CD4-positive, alpha-beta T cell treated with Interleukin-4 for 4 hours (primary cell): ENCODE measurements at regions not wholly inside any gene's neighbourhood (a gene's known extent, or its start where the extent isn't known, plus 50 kb on each side); places are given as distances from the start of the nearest gene placed in this dataset.
"Not testable (repeated sequence)": the region's sequence is repeated elsewhere in the genome, so short reads cannot be mapped to it uniquely, and the experiment has no call there.

Experiments used
- DNase-seq: peaks from one replicate; pipeline ENCODE4 v3.0.0-alpha.2; 2020

DNA sequence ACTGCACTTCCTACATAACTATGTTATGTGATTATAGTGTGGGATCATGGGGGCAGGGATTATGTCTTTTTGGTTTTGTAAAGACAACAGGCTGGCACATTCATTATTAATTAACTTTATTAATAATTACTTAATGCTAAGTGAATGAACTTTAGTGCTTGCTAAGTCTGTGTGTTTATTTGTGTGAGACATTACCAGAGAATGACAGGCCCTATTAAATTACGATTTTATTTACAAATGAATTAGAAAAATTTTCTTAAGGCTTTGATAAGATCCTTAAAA lies 100.9 kb downstream of the CD83 start:
- DNase-seq = no peak

GRCh38 chr6:14221564-14222279 lies 104.2 kb downstream of the CD83 start:
- DNase-seq = no peak

DNA sequence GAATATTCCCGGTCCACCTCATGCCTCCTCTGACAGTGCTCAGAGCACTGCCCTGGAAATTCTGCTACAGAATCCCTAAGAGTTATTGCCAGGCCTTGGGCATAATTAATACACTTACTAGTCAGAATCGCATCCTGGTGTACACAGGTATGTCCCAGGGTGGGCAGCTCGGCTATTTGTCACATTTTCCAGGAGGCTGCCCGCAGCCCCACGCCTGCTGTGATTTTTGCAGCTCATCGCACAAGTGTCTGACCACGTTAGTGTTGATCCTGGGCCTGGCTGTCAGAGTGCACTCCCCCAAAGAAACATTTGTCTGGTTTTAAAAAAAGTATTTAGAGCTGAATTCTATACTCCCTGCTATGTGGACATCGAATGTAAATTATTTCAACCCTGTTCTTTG lies 105.4 kb downstream of the CD83 start:
- DNase-seq = no peak

DNA sequence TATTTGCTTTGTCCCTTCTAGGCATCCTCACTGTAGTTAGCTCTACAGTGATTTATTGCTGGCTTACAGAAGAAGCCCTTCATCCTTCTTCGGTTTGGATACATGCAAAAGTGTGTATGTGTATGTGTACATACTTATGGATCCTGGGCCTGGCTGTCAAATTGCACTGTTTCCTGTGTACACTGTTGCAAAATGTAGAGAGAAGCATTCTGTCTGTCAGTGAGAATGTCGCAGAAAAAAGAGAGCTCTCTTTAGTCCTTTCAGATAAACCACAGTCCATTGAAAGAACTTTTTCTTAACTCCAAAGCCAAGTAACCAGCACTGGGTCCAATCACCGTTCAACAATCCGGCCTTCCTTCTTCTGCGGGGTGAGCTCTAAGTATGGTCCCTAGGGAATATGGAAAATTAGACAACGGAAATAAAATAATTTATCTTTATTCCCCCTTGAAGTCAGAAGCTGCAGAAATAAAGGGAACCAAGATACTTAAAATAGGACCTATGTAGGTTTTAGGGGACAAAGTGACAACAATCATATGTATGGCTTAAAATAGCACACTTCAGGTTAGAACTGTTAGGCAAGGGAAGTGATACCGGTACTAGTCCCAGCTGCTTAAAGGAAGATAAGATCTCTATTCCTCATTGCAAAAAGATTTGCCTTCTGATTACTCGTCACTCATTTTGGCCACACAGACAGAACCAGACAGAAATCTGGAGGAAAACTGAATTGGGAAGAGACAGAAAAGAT lies 107.0 kb downstream of the CD83 start:
- no peak for DNase-seq

- no peak for DNase-seq
Observed at GRCh38 chr6:14226051-14226660, 108.6 kb downstream of the CD83 start.

GRCh38 chr6:14228571-14228970 lies 111.0 kb downstream of the CD83 start:
- no peak for DNase-seq

- DNase-seq = no peak
Observed at GRCh38 chr6:14231071-14231483, 113.5 kb downstream of the CD83 start.

- no peak for DNase-seq
Observed at GRCh38 chr6:14231501-14232280, 114.1 kb downstream of the CD83 start.

DNA sequence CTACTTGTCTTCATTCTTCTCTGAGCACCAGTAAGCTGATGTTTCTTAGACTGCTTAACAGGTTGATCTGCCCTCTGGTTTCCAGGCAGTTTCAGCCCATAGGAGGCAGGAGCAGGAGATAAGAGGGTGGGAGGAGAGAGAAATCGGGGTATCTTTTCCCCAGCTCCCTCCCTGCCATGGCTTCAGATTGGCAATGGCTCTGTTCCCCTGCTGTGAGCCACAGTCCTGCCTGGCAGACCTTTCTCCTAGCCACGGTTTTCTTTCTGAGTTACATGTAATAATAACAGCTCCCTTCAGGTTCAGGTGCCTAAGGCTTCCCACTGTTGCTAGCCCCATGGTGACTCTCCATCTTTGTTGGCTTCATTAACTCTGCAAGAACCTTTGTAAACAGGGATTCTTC lies 115.3 kb downstream of the CD83 start:
- no peak for DNase-seq

GRCh38 chr6:14235653-14236356 lies 118.2 kb downstream of the CD83 start:
- DNase-seq = no peak

GRCh38 chr6:14239097-14239496 lies 121.5 kb downstream of the CD83 start:
- no peak for DNase-seq

DNA sequence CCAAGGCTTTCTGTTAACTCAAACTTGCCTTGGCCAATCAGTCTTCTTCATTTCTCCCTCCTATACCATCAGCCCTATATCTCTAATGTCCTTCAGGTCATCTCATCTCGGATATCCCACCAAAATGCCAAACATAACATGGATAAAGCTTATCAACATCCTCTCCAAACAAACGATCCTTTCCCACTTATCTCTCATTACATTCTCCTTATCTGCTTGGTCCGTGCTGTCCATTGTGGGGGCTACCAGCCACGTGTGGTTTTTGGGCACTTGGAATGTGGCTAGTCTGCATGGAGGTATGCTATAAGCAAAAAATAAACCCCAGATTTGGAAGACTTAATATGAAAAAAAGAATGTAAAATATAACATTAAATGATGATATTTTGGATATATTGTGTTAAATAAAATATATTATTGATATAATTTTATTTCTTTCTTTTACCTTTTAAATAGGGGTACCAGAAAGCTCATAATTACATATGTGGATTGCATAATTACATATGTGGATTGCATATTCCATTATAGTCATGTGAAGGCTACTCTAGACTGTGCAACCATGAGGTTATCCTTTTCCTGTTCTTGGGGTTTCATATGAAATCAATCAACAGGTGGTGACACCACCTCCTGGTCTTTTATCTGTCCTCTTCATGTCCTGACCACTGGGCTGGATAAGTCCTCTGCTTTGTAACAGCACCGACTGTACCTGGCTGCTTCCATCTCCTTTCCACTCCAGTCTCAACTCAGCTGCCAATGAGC lies 123.0 kb downstream of the CD83 start:
- no peak for DNase-seq

DNA sequence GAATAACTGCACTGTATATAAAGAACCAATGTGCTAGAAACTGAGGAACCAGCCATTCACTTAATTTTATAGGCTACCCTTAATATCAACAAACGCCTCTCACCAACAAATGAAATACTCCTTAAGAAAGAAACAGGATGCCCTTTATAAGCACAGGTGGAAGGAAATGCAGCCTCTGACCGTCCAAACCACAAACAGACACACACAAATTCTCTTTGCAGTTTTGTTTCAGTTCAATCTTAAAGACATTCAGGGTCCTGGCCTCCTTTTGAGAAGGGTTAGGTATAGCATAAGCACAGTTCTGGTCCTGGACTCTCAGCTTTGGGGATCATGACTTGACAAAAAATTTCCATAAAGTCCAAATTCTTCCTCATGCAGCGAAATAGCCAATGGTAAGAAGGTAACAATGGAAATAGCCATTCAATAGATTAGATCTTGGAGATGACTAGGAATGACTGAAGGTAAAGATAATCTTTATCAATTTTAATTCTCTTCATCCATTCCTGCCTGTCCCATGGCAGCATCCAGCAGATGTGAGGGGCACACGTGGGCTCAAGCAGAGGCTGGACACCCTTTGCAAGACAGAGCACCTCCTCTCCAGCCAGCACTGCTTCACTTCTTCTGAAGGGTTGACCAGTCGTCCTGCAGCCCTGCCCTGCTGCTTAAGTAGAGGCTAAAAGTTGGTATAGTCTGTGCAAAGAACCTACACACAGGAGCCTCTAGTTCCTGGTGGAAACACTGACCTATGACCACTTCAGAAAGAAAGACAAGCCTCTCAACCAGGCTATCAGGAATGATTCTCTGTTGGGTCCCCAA lies 123.9 kb downstream of the CD83 start:
- no peak for DNase-seq

GRCh38 chr6:14242912-14243311 lies 125.3 kb downstream of the CD83 start:
- DNase-seq = not testable (repeated sequence)

DNA sequence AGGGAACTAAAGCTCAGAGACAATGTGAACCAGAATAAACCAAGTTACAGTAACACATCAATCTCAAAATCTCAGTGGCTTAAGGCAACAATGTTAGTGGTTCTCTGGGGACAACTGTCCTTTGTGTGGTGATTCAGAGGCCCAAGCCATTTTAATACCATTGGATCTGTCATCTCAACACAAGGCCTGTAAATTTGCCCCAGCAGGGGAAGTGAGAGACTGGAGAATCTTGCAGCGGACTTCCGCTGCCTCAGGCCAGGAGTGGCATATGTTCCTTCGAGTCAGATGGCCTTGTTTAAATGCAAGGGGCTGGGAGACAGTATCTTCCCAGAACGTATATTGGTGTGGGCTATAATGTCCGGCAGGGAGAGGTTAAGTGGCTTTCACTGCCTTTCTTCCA lies 126.0 kb downstream of the CD83 start:
- DNase-seq = no peak

DNA sequence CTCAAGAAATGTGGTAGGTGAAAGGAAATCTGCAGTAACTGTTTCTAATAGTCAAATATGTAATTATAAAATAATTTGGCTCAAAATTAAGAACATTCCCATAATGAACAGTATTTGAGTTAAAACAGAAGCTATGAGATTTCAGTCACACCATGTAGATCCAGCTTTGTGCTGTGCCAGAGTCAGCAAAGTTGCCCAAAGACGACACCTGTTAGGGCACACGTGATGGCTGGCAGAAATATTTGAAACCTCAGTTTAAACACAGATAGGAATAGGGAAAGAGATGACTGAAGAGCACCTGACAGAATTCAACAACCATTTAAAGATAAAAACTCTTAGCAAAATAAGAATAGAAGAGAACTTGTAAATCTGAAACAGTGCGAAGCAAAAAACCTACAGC lies 129.3 kb downstream of the CD83 start:
- DNase-seq = no peak

DNA sequence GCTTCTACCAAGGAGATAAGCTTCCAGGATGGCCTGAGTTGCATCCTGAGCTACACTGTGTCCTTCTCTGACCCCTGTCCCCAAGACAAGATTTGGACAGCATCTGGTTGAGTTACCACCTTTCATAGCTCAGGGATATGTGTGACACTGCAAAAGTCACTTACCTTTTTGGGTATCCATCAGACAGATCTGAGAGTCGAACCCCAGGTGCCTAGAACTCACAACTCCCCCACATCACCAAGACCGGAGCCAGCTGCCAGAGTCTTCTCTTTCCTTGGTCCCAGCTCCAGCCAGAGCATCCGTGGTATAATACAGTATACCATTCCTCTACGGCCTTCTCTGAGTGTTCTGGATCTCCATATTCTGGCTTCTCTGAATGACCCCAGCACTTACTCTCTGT lies 133.0 kb downstream of the CD83 start:
- no peak for DNase-seq

DNA sequence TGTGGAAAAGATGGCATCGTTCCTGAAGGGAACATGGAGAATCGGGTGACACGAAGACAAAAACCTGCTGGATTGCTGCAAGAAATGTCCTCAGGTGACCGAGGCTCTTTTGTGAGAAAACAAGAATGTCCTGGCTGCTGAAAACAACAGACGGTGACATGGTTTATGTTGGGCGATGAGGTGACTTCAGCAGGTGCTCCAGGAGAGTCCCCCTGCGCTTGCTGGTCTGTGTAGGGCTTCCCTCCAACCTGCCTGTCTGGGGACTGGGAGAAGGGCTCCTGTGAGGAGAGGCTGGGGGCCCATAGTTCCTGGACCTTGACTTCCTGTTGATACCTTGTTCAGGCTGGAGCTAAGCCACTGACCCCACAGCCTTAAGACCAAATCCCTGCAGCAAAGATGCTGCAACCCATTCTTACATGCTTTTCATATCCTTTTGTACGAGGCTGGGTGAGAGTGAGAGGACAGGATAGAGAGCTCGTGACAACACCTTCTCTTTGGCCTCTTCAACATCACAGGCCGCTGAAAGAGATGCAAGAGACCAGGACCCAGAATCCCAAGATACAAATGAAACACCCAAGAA lies 134.8 kb downstream of the CD83 start:
- DNase-seq = no peak

- no peak for DNase-seq
Observed at GRCh38 chr6:14254505-14254904, 136.9 kb downstream of the CD83 start.

GRCh38 chr6:14255916-14256315 lies 138.3 kb downstream of the CD83 start:
- DNase-seq = no peak

DNA sequence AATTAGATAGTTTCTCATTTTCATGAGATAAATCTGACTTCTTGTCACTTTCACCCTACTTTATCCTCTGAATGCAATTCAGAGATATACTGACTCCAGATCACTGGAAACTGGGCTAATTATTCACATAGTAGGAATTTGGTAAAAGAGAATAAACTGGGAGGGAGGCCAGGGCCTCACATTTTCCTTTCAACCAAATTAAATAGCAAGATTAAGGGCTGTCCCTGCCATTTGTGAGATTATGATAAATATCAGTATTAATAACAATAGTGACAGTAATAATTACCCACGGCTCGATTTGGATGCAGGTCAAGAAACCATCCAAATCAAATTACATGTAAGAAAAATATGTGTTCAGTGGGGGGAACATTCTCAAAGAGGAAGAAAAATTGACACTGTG lies 140.5 kb downstream of the CD83 start:
- no peak for DNase-seq
